Ishikawa (cell line): ENCODE measurements at regions not wholly inside any gene's neighbourhood (a gene's known extent, or its start where the extent isn't known, plus 50 kb on each side); places are given as distances from the start of the nearest gene placed in this dataset.

Experiments
- CEBPB ChIP-seq: IDR thresholded peaks from 2 replicates; pipeline ENCODE4 v1.6.1; 2012
- CREB1 ChIP-seq: IDR thresholded peaks from 2 replicates; pipeline ENCODE4 v1.6.1; 2012; ENCODE audit warnings: low read depth
- EGR1 ChIP-seq: IDR thresholded peaks from 2 replicates; pipeline ENCODE4 v1.6.1; 2012
- EP300 ChIP-seq: IDR thresholded peaks from 2 replicates; pipeline ENCODE4 v1.6.1; 2012; ENCODE audit warnings: borderline replicate concordance
- FOXM1 ChIP-seq: IDR thresholded peaks from 2 replicates; pipeline ENCODE4 v1.6.1; 2012; ENCODE audit warnings: low read depth, borderline replicate concordance
- NFIC ChIP-seq: IDR thresholded peaks from 2 replicates; pipeline ENCODE4 v1.6.1; 2012
- RAD21 ChIP-seq: IDR thresholded peaks from 2 replicates; pipeline ENCODE4 v1.6.1; 2012; ENCODE audit warnings: low read depth
- REST ChIP-seq: IDR thresholded peaks from 2 replicates; pipeline ENCODE4 v1.6.1; 2012; ENCODE audit warnings: low read depth, mild to moderate bottlenecking
- TAF1 ChIP-seq: IDR thresholded peaks from 2 replicates; pipeline ENCODE4 v1.6.1; 2012; ENCODE audit warnings: low read depth, mild to moderate bottlenecking
- TCF12 ChIP-seq: IDR thresholded peaks from 2 replicates; pipeline ENCODE4 v1.6.1; 2012; ENCODE audit warnings: low read depth
- TEAD4 ChIP-seq: IDR thresholded peaks from 2 replicates; pipeline ENCODE4 v1.6.1; 2012
- USF1 ChIP-seq: IDR thresholded peaks from 2 replicates; pipeline ENCODE4 v1.6.1; 2012
- YY1 ChIP-seq: IDR thresholded peaks from 2 replicates; pipeline ENCODE4 v1.6.1; 2012; ENCODE audit warnings: low read depth
- ZBTB7A ChIP-seq: IDR thresholded peaks from 2 replicates; pipeline ENCODE4 v1.6.1; 2012; ENCODE audit warnings: low read depth
- TF ChIP-seq, protein P1 (sequence below): IDR thresholded peaks from 2 replicates; pipeline ENCODE4 v1.6.1; 2012

DNA sequence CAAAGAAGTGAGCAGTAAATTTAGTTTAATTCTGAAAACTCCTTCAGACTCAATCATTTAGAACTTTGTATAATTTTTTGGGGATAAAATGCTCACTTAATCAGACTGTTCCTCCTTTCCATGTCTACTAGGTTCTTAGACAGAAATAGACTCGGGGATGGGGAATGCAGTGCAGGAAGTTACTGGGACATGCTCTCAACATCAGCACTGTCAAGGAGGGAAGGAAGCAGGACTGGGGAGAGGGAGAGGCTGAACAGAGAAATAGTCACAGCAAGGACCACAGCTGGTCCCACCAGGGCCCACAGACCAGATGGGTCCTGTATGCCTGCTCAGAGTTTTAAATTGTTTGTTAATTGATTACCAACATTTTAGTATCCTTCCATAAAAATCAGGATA lies 310.1 kb upstream of the MSX2 start:
- TF ChIP-seq CREB1 (no peak), RAD21 (no peak), ZBTB7A (no peak), EGR1 (no peak), YY1 (no peak)

DNA sequence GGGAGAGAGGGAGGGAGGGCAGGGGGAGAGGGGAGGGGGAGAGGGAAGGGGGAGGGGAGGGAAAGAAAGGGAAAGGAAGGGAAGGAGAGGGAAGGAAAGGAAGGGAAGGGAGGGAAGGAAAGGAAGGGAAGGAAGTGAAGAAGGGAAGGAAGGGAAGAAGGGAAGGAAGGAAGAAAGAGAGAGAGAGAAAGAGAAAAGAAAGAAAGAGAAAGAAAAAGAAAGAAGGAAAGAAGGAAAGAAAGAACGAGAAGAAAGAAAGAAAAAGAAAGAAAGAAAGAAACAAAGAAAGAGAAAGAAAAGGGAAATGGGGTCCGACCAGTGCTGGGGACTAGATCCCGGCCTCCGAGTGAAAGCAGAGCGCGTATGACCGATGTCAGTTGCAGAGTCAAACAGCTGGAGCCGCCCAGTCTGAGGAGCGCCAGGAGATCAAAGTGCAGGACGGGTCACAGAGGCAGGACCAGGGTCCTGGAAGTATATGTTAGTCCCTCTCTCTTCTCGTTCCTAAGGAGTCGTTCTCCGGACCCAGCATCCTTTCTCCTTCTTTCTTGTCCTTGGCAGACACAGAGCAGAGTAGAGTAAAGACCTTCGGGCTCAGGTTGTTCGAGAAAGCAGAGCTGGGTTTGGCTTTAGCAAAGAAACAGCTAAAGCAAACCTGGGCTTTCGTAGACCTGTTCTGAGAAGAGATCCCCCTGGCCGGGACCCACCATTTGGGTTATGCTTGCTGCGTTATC lies 305.4 kb upstream of the MSX2 start:
- TF ChIP-seq CREB1 = no peak

DNA sequence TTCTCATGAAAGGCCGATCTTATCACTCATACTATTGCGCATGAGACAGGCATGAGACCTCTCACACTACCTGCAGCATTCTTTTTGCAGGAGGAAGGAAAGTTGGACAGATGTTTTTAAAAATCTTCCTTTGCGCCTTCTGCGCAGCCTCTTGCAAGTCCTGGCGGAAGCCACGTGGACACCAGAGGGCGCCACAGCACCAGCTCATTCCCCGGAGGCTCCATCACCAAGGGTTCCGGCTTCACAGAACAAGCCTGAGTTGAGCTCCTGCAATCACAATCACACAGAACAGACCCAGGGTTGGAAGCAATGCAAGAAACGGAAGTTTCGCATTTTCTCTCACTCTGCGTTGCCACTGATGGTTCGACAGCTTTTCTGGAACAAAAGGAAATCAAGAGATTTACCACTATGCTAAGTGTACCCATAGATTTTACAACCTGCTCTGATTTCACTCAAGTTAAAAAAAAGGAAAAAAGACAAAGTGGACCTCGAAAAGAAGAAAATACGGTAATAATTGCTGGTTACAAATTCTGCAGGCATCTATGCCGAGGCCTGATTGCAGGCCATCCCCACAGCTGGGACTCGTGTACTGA lies 304.7 kb upstream of the MSX2 start:
- TF ChIP-seq RAD21 (peak; percentile 89), TEAD4 (no peak)

DNA sequence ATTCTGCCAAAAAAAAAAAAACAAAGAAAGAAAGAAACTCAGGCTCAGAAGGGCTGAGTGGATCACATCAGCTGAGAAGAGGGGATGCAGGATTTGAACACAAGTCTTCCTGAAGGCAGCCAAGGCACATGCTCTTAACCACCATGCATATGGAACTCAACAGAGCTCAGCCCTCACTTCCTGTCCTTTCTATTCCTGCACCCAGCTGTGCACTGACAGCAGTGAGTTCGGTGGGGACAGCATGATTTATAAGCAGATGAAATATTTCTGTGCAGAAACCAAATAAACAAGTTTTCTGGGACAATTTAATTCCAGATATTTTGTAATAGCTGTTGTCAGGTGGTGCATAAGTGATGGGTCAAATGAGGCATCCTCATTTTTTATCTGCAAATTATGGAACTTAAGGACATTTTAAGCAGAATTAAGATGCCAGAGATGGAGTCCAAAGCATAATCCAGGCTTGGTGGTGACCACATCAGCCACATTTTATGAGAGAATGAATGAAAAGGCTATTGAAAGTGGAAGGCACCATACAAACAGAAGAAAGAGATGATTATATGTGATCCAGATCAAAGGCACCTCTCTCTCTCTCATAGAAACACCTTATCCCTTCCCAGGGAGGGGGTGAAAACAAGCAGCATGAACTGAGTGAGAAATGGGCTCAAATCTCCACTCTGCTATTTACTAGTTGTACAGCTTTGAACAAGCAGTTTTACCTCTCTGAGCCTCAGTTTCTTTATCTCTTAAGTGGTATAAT lies 303.6 kb upstream of the MSX2 start:
- TF ChIP-seq USF1 = no peak
- no peak for TF ChIP-seq CEBPB
- TF ChIP-seq, protein P1, sequence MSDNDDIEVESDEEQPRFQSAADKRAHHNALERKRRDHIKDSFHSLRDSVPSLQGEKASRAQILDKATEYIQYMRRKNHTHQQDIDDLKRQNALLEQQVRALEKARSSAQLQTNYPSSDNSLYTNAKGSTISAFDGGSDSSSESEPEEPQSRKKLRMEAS = no peak
- TF ChIP-seq RAD21 = no peak
- TF ChIP-seq FOXM1 = no peak
- TF ChIP-seq EP300 = no peak
- TF ChIP-seq TEAD4 = no peak
- TF ChIP-seq CREB1 = no peak
- no peak for TF ChIP-seq YY1
- TF ChIP-seq NFIC = no peak
- no peak for TF ChIP-seq TCF12
- TF ChIP-seq REST = no peak
- TF ChIP-seq ZBTB7A = no peak
- TF ChIP-seq TAF1 = no peak
- no peak for TF ChIP-seq EGR1

- TF ChIP-seq TAF1 (no peak), YY1 (no peak), RAD21 (no peak), TCF12 (no peak), EGR1 (no peak), FOXM1 (no peak), EP300 (no peak), USF1 (no peak), ZBTB7A (no peak), CEBPB (no peak), CREB1 (no peak), TEAD4 (no peak), REST (no peak), NFIC (no peak)
- TF ChIP-seq, protein P1 = no peak
Measured at GRCh38 chr5:174421408-174421805, 303.0 kb upstream of the MSX2 start.

DNA sequence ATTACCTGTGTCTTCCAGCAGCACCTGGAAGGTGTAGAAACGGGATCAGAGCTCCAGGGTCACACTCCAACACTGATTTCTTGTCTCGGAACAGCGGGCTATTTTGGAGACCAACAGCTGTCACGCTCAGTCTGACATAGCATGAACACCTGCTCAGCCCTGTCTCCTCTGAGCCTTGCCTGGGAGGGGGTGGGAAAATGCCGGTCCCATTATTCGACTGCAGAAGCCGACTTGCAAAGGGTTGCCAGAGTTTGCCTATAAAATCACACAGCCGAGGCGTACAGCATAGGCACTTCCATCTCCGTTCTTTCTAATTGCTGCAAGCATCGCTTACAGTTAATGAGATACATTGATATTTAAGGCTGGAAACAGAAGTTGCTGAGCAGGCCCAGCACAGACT lies 300.8 kb upstream of the MSX2 start:
- TF ChIP-seq, protein P1 = no peak
- TF ChIP-seq TAF1 (no peak), REST (no peak), ZBTB7A (no peak), EP300 (no peak), RAD21 (no peak)
